Spleen (tissue), 11 donors: ENCODE measurements at regions not wholly inside any gene's neighbourhood (a gene's known extent, or its start where the extent isn't known, plus 50 kb on each side); places are given as distances from the start of the nearest gene placed in this dataset.

ENCODE experiments used
- DNase-seq: peaks from one replicate; pipeline ENCODE4 v3.0.0-alpha.2; 2020
- H3K27ac ChIP-seq, 8 donors: fragments of 200-600 bp; sonication (generic) in 7 of 8; 1 replicate in 4 of 8; 2 replicates in 4 of 8; pipeline versions ENCODE4 v1.5.0 to v1.8.0; 2016 to 2021; ENCODE audit warnings: inconsistent platforms in 4 of 8, mild to moderate bottlenecking in 4 of 8, moderate library complexity in 1 of 8
- H3K27me3 ChIP-seq, 7 donors: fragments of 200-600 bp; sonication (generic) in 6 of 7; replicated peaks in 1 of 7; 1 replicate in 4 of 7; 2 replicates in 3 of 7; pipeline versions ENCODE4 v1.5.0 to v1.8.0; 2016 to 2021; ENCODE audit warnings: inconsistent platforms in 3 of 7, mild to moderate bottlenecking in 1 of 7
- H3K36me3 ChIP-seq, 6 donors: fragments of 200-600 bp; sonication (generic) in 5 of 6; 1 replicate in 4 of 6; 2 replicates in 2 of 6; pipeline versions ENCODE4 v1.5.0 to v1.8.0; 2016 to 2021; ENCODE audit warnings: inconsistent platforms in 2 of 6
- H3K4me1 ChIP-seq, 6 donors: fragments of 200-600 bp; sonication (generic) in 5 of 6; 1 replicate in 3 of 6; 2 replicates in 3 of 6; pipeline versions ENCODE4 v1.5.0 to v1.8.0; 2016 to 2021; ENCODE audit warnings: inconsistent platforms in 3 of 6
- H3K4me3 ChIP-seq, 8 donors: fragments of 200-600 bp; sonication (generic) in 7 of 8; 1 replicate in 4 of 8; 2 replicates in 4 of 8; pipeline versions ENCODE4 v1.5.0 to v1.8.0; 2016 to 2021; ENCODE audit warnings: inconsistent platforms in 4 of 8, mild to moderate bottlenecking in 4 of 8, moderate library complexity in 2 of 8
- H3K9me3 ChIP-seq, 8 donors: fragments of 200-600 bp; sonication (generic) in 7 of 8; 1 replicate in 4 of 8; 2 replicates in 4 of 8; pipeline versions ENCODE4 v1.5.0 to v1.8.0; 2016 to 2021; ENCODE audit warnings: inconsistent platforms in 4 of 8
- POLR2A ChIP-seq, 3 donors: fragments of 450-650 bp; IDR thresholded peaks; one replicate each; pipeline ENCODE4 v1.5.1; 2017; ENCODE audit warnings: antibody characterized with exemption in 3 of 3, mild to moderate bottlenecking in 1 of 3
- POLR2AphosphoS5 ChIP-seq, 3 donors: sonication (generic); formaldehyde crosslinking; IDR thresholded peaks; one replicate each; pipeline ENCODE4 v1.5.1; 2017; ENCODE audit warnings: antibody characterized with exemption in 3 of 3
- WGBS, 5 donors: extraction: QIAGEN DNeasy Blood & Tissue Kit in 3 of 5; methylation state at CpG; one replicate each; pipeline versions ENCODE4 v1.1.5 to v1.1.7; 2013 to 2018; 5-methylcytosine and 5-hydroxymethylcytosine counted together
- intact Hi-C: fragments of 100-400 bp; cut with DNase I; formaldehyde crosslinking; loops from one replicate; pipeline ENCODE4 v1.15.0; 2023; ENCODE audit warnings: low total_unique reads
- TF ChIP-seq, protein P1 (sequence below), 11 experiments: fragments of 200-600 bp in 7 of 11; fragments of 450-650 bp in 4 of 11; sonication (generic) in 4 of 11; IDR thresholded peaks in 8 of 11; conservative IDR thresholded peaks in 3 of 11; 1 replicate in 7 of 11; 2 replicates in 4 of 11; pipeline versions ENCODE4 v1.4.0 to v1.8.0; 2016 to 2021; ENCODE audit warnings: antibody characterized with exemption in 11 of 11, inconsistent platforms in 4 of 11, mild to moderate bottlenecking in 1 of 11
- donor health status: healthy with polysubstance abuse.
- donor health status: DM: no; HTN: no; CAD: no; lungs with moderate emphysema.
- donor health status: DM: no; HTN: no; CAD: no.
- donor health status: Bipolar disorder and iron deficiency.
- donor health status: healthy.
- donor health status: DM: no; HTN: no; CAD: no.
- donor health status: DM: yes; HTN: yes; CAD: no.

- H3K4me1 ChIP-seq, result no peaks in the 10 kb centered on the region
- no peak overlapping the region for H3K4me3 ChIP-seq
- no peak for TF ChIP-seq POLR2A (IDR thresholded peaks at IDR 0.05)
- no peak for TF ChIP-seq POLR2AphosphoS5 (IDR thresholded peaks at IDR 0.05)
- TF ChIP-seq, protein P1, sequence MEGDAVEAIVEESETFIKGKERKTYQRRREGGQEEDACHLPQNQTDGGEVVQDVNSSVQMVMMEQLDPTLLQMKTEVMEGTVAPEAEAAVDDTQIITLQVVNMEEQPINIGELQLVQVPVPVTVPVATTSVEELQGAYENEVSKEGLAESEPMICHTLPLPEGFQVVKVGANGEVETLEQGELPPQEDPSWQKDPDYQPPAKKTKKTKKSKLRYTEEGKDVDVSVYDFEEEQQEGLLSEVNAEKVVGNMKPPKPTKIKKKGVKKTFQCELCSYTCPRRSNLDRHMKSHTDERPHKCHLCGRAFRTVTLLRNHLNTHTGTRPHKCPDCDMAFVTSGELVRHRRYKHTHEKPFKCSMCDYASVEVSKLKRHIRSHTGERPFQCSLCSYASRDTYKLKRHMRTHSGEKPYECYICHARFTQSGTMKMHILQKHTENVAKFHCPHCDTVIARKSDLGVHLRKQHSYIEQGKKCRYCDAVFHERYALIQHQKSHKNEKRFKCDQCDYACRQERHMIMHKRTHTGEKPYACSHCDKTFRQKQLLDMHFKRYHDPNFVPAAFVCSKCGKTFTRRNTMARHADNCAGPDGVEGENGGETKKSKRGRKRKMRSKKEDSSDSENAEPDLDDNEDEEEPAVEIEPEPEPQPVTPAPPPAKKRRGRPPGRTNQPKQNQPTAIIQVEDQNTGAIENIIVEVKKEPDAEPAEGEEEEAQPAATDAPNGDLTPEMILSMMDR (IDR thresholded peaks at IDR 0.05 in 8 of 11, conservative IDR thresholded peaks at IDR 0.05 in 3 of 11), result no peak
- H3K27me3 ChIP-seq, result no peaks in the 10 kb centered on the region
- H3K36me3 ChIP-seq, result no peaks in the 10 kb centered on the region
- no peak overlapping the region for H3K27ac ChIP-seq
- DNase-seq, result no peak
- intact Hi-C loops, result no loop called here
- H3K9me3 ChIP-seq, result no peaks in the 10 kb centered on the region
- WGBS, 5 donors, result 75 to 81% (median 79%) methylated on average over 6 of the region's 6 CpGs
These were observed 106.7 kb upstream of the FSHR start for GRCh38 chr2:49260979-49261538.

DNA sequence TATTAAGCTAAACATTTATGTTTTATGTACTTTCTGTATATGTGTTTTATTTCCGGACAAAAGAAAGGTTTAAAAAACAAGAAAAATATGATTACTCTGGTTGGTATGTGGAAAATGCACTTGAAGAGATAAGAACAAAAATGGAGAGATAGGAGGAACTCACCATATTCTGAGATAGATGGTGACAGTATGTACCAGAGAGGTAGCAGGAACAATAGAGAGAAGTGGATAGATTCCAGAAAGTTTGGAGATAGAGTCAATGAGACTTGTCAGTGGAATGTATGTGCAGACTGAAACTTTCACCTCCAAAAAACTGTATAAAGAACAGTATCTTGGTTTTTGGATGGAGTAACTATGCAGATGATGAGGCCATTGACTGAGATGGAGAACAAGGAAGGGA lies 105.6 kb upstream of the FSHR start:
- intact Hi-C loops, result no loop called here
- H3K4me1 ChIP-seq, result no peaks in the 10 kb centered on the region
- H3K36me3 ChIP-seq, result no peaks in the 10 kb centered on the region
- WGBS, 5 donors, result 88 to 95% (median 90%) methylated on average over 1 of the region's 1 CpG
- DNase-seq, result no peak
- H3K4me3 ChIP-seq, result no peak overlapping the region
- H3K27ac ChIP-seq, result no peak overlapping the region
- H3K9me3 ChIP-seq, result no peaks in the 10 kb centered on the region
- TF ChIP-seq POLR2AphosphoS5 (IDR thresholded peaks at IDR 0.05) (no peak), POLR2A (IDR thresholded peaks at IDR 0.05) (no peak)
- TF ChIP-seq, protein P1 (IDR thresholded peaks at IDR 0.05 in 8 of 11, conservative IDR thresholded peaks at IDR 0.05 in 3 of 11), result no peak
- H3K27me3 ChIP-seq, result no peaks in the 10 kb centered on the region

- Histone ChIP-seq H3K27me3 (no peaks in the 10 kb centered on the region), H3K4me3 (no peak overlapping the region), H3K36me3 (no peaks in the 10 kb centered on the region), H3K27ac (no peak overlapping the region), H3K9me3 (no peaks in the 10 kb centered on the region), H3K4me1 (no peaks in the 10 kb centered on the region)
- WGBS, 5 donors, result 78 to 89% (median 83%) methylated on average over 3 of the region's 3 CpGs
- TF ChIP-seq POLR2AphosphoS5 (IDR thresholded peaks at IDR 0.05) (no peak), POLR2A (IDR thresholded peaks at IDR 0.05) (no peak)
- TF ChIP-seq, protein P1 (IDR thresholded peaks at IDR 0.05 in 8 of 11, conservative IDR thresholded peaks at IDR 0.05 in 3 of 11), result no peak
- DNase-seq, result no peak
- intact Hi-C loops, result no loop called here
These were observed 101.2 kb upstream of the FSHR start for GRCh38 chr2:49255409-49255971.

GRCh38 chr2:49254401-49254800 lies 100.1 kb upstream of the FSHR start:
- intact Hi-C loops, result no loop called here

More at GRCh38 chr2:49254401-49254800, 100.1 kb upstream of the FSHR start:
- 57 to 62% (median 60%) methylated on average over 6 of the region's 6 CpGs for WGBS, 5 donors
- TF ChIP-seq POLR2A (IDR thresholded peaks at IDR 0.05), result no peak
- TF ChIP-seq, protein P1 (IDR thresholded peaks at IDR 0.05 in 8 of 11, conservative IDR thresholded peaks at IDR 0.05 in 3 of 11), result no peak
- TF ChIP-seq POLR2AphosphoS5 (IDR thresholded peaks at IDR 0.05), result no peak
- Histone ChIP-seq H3K36me3 (no peaks in the 10 kb centered on the region), H3K4me3 (no peak overlapping the region), H3K27ac (no peak overlapping the region), H3K27me3 (no peaks in the 10 kb centered on the region), H3K9me3 (no peaks in the 10 kb centered on the region), H3K4me1 (no peaks in the 10 kb centered on the region)
- no peak for DNase-seq
